Activated T-helper 9 cell treated with anti-CD3 and anti-CD28 coated beads, Interleukin-2, amount 50 U/mL, for 16 hours (primary cell): ENCODE measurements at regions not wholly inside any gene's neighbourhood (a gene's known extent, or its start where the extent isn't known, plus 50 kb on each side); places are given as distances from the start of the nearest gene placed in this dataset.

Experiments used
- DNase-seq: peaks from one replicate; pipeline ENCODE4 v3.0.0-alpha.2; 2020; ENCODE audit warnings: low read depth

DNA sequence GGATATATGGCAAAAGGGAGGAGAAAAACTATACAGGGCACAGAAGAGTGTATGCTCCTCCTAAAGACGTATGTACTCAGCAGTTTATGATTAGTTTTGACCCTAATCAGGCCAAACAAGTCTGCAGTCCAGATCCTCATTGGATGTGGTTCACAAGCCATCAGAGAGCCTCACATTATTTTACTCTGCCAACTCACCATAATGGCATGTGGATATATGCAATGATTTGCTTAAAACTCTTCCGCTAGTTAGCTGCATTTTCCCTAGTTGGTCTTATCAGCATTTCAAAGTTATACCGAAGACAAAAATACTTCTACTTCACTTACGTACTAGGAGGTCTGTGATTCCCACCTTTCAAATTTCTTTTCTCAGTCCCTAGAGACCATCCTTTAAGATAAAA, 198.4 kb downstream of the CMPK2 start:
- DNase-seq: no peak

DNA sequence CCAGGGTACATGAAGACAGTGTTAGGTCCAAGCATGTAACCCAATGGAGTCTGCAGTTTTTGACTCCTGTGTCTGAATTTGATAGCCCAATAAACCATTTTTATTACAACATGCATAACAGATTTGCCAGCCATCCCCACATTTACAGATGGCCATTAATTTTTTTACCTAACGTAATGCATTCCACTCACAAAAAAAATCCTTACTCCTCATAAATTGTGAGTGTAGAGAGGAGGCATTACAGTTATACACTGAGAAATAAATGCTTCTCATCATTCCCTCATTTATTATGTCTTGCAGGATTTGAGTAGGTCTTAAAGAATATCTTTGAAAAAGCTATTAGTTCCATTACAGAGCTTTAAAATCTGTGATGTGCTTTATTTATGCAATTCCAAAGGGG, 193.8 kb downstream of the CMPK2 start:
- DNase-seq: no peak

DNA sequence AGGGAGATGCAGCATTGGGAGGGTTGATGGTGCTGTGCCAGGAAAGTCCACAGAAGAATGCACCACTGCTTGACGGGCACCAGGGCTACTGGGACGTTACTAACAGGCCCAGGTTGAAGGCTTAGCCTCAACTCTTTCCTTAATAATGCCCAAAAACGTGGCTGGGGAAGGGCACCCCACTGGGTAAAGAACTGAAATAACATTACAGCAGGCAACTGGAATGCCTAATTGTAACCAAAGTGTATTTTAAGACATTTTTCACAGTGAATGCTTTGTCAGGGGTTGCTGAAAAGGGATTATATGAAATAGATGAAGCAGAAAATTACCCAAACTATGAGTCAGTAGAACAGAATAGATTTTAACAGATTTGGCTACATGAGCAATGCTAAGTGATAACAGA, 191.3 kb downstream of the CMPK2 start:
- DNase-seq: no peak

DNA sequence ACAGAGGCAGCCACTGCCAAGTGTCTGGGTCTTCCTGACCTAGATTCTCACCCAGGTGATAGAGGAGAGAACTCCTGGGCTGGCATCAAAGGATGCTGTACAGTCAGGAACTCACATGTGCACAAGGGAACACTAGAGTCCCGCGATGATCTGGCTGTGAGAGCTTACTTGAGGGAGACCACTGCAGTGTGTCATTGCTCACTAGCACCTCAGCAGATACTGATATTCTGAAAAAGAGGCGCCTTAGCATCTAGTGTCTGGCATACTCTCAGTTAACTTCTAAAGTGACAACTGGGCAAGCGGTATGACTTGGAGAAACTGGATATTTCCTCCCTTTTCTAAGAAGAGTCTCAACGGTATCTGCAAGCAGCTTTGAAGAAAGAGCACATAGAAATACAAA, 189.9 kb downstream of the CMPK2 start:
- DNase-seq: no peak

DNA sequence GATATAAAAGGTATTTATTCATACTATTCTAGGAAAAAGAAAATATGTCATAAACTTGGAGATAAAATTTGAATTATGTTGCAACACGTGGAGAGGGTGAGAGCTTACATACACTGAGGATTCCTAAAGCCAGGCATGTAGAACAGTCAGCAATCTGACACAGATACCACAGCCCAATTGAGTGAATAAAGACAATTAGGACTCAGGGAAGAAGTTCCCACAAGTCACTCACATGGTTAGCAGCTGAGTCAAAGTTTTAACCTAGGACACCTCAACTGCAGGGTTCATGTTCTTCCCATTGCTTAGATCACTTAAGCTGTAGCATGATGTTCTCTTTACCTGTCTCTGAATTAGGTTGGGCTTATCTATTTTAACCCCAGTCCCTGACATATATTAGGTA, 189.5 kb downstream of the CMPK2 start:
- no peak for DNase-seq

DNA sequence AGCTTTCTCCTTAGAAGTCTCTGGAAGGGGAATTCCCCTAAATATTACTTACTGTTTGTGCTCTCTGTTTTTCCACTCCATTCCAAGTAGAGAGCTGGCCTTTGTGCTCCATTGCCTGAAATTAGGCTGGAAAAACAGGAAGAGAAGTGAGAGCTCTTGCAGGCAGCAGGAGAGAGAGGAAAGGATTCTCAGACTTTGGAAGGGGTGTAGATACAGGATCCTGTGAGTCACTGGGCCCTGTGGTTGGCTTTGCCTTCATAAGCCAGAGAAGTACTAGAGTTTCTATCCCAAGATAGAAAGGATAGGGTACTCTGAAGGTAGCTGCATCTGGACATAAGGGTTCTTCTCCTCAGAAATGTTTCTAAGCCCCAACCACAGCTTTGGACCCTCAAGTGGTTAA, 188.9 kb downstream of the CMPK2 start:
- no peak for DNase-seq

DNA sequence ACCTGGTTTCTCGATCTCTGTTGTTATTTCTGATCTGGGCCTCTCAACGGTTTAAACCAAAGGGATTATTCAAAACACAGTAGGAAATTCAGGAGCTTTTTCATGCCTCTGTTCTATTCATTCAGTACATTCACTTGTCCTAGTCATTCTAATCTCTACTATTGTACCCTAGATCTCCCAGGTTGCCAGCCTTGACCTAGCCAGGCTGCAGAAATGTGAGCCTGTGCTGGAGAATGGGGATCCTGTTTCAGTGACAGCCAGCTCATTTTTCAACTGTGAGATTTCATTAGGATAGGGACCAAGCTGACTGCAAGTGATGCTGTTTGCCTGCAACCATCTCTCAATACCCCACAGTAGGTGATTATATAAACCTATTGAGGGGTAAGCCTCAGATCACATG, 186.2 kb downstream of the CMPK2 start:
- no peak for DNase-seq

DNA sequence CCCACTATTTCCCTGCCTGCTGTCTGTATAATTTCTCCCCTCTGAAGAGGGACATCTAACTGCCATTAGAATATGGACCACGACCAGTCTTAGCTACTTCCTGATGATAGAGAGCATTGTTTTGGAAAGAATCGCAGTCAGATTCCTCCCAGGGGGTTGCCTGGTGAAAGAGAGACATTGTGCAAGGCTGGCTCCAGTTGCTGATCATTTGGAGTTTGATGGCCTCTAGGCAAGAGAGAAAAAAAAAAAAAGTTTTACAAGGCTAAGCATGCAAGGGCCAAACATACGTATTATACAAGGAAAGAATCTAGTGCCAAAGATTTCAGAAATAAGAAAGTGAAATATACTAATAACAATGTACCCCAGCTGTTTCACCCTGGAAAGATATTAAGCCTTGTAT, 182.2 kb downstream of the CMPK2 start:
- no peak for DNase-seq

DNA sequence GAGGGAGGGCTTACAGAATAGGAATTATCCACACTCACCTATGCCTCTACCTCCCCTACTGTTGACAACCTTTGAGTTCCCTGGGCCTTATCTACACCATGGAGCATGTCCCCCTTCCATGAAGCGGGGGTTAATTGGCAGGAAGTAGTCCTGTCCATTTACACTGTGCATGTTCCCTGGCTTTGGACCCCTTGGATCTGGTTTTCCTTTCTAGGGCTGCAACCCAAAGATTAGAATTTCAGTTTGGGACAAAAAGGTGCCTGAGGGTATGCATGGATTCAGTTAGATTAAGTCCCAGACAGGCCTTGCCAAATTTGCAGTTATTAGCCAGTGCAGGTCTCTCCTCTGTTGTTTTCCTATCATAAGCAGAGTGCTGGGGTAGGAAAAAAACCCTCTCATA, 180.3 kb downstream of the CMPK2 start:
- no peak for DNase-seq

DNA sequence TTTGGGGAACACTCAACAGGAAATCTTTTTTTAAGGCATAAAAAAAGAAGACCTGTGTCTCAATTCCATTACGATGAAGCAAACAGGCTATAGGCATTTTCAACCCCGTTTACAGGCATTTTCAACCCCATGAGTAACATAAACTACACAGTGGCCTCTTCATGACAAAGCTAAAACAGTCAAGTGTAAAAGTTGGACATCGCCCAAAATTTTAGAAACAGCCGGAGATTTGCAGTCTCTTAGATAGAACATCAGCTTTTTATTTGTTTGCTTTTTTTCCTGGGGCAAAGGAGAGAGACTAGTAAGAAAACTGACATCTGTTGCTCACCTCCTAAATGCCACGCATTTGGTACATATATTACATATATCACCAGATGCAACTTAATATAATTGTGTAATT, 173.7 kb downstream of the CMPK2 start:
- no peak for DNase-seq

DNA sequence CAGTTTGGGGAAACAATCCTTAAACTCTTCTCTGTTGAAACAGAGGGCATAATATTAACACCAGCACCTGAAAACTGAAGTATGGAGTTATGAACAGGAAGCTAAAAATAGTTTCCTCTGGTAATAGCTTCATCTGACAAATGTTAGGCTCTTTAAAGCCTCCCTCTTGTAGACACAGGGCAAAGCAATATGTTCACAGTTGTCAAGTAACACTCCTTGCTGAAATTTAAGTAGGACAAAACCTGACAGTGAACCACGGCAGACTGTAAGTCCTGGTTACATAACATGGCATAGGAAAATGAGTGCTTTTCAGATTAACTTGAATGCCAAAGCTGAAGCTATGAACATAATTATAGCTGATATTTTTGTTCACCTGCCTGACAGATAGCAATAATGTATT, 172.9 kb downstream of the CMPK2 start:
- no peak for DNase-seq

DNA sequence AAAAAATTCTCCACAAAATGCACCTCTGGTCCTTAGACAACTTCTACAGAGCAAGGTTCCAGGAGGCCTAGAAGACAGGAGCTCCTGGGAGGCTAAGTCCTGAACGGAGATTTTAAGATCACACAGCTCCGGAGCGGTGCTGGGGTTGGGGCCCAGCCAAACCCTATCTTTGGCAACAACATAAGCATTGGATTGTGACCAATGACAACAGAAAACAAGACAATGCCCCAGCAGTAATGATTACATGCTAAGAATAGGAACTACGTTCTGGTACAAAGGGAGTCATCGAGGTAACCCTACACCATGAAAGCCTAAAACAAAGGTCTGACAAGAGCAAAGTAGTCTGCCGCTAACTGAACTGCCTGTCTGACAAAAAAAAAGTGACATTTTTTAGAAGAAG, 171.2 kb downstream of the CMPK2 start:
- no peak for DNase-seq

DNA sequence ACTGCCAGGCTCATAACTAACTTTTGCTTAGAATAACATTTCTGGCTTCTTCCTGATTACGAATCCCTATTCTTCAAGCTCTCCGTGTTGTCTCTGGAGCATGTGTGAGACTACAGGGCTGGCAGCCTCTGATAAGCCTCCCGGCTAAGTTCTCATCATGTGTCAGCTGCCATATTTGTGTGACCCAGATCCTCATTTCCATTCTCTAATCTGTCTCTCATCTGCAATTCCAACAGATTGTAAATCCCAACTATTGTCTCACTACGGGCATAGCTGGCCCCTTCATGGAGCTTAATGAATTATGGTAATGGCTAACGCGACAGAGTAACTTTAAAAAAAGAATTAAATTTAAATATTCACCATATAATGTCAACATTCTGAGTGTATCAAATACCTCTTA, 165.4 kb downstream of the CMPK2 start:
- no peak for DNase-seq

DNA sequence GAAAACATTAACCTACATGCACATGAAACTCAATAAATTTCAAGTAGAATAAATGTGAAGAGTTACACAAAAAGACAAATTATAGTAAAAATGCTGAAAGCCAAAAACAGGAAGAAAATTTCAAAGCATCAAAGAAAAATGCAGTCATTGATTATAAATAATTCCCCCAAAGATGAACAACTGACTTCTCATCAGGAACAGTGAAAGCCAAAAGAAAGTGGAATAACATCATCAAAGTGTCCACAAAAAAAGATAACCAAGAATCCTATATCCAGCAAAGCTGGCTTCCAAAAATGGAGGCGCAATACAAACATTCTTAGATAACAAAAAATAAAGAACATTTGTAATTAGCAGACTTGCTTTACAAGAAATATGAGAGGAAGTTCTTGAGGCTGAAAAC, 161.6 kb downstream of the CMPK2 start:
- no peak for DNase-seq

DNA sequence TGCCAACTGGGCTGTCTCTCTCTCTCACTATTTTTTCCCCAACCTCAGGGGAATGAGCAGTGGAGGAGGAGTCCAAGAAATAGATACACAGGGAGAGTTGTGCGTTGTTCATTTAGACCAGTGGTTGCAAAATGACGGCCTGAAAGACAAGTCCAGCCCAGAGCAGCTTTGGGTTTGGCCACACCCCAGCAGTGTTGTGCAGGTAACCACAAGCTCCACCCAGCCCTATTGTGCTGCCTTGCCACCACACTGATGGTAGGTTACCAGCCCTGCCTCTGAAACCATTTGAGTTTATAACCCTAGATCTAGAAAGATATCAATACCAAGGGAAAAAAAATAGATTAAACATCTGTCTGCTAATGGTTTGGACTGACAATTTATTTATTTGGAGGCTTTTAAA, 144.3 kb downstream of the CMPK2 start:
- DNase-seq: no peak

DNA sequence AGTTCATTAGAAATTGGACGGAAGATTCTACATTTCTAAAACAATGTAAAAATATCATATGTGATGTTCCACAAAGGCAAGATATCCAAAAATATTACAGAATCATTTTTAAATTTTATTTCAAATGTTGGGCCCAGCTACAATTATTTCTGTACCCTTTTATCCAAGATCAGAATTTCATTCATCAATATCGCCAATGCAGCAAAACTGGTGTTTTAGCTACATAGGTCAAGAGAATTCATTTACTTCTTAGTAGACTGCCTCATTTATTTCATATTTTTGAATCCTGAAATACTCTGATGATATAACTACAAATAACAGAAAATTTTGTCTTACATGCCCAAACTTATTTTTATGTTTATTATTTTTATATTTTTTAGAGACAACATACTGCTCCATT, 143.1 kb downstream of the CMPK2 start:
- no peak for DNase-seq

DNA sequence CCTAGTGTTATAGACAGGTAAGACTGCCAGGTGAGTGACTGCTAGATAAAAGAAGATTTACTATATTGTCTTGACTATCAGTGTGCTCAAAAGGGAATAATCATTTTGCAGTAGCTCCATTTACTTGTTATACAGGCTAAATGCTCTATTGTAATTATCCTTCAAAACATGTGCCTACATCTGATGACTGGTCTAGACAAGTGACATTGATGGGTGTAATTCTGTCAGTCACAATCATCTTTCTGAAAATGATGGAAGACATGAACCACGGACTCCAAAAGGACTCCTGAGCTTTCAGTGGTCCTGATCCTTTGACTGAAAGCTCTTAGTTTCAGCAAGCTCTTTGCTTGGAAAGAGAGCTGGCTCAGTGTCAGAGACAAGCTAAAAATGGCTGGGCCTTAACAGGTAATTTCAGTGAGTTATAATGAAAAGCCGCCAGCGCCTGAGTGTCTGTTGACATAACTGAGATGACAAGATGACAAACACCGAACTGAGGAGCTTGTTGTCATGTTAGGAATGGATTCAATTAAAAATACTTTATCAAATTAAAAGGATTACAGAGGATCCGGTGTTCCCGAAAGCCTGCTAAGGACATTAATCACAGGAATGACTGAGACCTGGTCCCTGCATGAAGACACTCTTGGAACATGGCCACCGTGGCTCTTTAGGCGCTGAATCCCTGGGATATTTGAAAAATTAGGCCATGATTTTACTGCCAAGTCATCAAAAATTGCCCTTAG, 141.7 kb downstream of the CMPK2 start:
- DNase-seq: no peak

DNA sequence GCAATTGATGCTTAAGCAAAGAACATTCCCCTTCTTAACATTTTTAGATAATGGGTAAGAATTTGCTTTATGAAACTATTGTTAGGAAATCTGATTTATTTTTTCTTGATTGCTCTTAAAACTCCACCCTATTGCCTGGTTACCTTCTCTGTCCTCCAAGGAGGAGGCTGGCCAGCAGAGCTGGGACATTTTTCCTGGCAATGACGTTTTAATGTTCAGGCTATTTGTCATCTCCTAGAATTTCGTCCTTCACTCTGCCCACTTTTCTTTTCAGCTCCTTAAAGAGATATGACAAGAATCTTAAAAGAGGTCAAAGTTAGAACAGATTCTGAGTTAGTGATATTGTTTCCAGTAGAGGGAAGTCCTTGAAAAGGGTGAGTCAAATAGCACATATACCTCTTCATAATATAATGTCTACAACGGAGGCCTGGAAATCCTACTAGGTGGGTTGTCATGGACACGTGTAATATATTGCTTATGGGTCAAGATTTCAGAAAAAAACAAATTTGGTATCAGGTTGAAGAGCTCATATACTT, 141.0 kb downstream of the CMPK2 start:
- no peak for DNase-seq

DNA sequence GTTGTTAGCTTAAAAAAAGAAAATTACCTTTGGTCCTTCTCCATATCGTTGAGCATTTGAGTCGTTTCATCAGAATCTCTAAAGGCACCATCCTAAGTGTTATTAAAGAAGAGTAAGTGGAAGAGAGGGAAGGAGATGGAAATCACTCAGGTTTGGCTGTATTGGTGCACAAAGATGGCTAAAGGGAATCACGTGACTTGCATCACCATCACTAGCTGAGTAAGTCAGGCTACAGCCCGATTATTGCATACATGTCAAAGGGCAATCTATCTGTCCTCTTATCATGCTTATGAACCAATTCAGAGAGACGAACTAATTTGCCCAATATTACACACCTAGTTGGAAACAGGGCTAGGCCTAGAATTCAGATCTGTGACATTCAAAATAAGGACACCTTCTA, 137.6 kb downstream of the CMPK2 start:
- no peak for DNase-seq

DNA sequence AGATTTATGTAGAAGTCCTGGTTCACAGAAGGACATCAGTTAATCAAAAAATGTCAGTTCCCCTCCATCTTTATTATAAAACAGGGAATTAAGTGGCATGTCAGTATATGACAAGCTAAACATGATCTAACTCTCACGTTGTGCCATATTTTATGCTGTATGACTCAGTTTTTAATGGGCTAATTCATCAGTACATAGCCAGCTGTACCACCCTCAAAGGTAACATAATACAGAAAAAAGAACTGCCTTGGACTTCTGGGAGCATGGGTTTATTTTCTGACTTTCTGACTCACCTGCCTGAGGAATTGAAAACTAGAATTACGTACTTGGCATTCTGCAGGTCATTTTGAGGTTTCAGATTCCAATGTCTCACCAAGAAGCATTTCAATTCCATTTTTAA, 135.7 kb downstream of the CMPK2 start:
- DNase-seq: no peak

DNA sequence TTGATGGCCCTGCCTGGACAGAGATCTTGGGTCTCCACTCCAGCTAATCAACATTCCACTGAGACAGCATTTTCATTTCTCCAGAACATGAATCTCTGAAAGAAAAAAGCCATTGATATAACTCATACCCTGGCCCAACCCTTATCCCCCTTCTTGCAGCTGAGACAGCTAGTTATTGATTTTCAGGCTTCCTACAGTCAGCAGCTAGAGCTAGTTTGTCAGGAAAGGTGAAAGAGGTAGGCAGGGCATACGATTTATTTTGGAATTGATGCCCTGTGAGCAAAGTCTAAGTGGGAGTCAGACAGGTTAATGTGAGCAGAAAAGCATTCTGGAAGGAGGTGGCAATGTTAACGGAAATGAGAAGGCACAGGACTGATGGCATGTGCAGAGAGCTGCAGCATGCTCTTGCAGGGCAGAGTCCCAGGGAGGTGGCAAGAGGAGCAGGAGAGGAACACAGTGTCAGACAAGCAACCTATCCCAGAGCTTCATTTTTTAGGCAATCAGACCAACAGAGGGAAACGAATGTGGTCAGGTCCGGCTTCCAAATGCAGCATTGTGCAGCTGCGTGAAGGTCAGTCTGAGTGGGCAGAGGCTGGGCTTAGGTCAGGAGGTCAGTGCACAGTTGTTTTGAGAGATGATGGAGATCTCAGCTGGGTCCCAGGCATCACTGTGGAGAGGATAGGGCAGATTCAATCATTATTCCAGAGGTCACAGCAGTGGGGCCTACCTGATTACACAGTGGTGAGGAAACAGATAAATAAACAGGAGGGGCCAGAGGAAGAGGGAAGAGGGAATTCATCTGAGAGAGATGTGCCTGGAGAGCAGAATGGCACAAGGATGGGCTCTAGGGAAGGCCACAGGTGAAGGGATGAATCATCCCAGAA, 134.8 kb downstream of the CMPK2 start:
- DNase-seq: no peak

DNA sequence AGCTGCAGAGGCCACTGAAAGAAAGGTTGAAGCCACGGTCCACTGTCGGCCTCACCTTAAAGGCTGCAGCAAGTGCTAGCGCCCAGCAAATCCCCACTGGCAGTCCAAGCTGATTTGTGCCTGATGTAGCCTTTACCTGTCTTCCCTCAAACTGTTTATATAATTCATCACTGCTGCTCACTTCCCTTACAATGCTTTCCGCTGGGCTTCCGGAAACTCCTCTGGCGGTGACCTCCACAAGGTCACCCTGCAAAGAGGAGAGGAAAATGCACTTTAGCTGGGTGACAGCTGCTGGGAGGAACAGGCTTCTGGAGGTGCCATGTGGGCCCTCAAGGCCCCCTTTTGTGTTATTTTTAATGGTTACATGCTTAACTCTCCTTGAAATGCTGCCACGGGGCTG, 126.2 kb downstream of the CMPK2 start:
- no peak for DNase-seq

DNA sequence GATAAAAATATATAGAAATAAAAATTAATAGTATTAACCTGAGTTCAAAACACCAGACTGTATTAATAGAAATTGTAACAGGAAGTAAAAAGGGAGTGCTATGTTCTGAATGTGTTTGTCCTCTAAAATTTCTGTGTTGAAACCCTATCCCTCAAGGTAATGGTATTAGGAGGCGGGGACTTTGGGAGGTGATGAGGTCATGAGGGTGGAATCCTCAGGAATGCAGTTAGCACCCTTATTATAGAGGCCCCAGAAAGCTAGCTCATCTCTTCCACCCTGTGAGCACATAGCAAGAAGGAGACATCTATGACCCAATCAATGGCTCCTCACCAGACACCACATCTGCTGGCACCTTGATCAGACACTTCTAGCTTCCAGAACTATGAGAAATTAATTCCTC, 124.5 kb downstream of the CMPK2 start:
- no peak for DNase-seq
